OCI-LY1 (cell line): ENCODE measurements at regions not wholly inside any gene's neighbourhood (a gene's known extent, or its start where the extent isn't known, plus 50 kb on each side); places are given as distances from the start of the nearest gene placed in this dataset.

Source experiments
- H2AFZ ChIP-seq: fragments of 200-600 bp; sonication (generic), shearing (Covaris generic); 2 replicates; pipeline ENCODE4 v1.6.0; 2014; ENCODE audit warnings: antibody characterized with exemption, mild to moderate bottlenecking, low read length
- H3F3A ChIP-seq: fragments of 200-600 bp; sonication (generic), shearing (Covaris generic); 2 replicates; pipeline ENCODE4 v1.6.0; 2014; ENCODE audit warnings: mild to moderate bottlenecking, antibody characterized with exemption, low read length, moderate library complexity; ENCODE audit not compliant: insufficient read depth
- H3K27ac ChIP-seq: fragments of 200-600 bp; sonication (generic); 2 replicates; pipeline ENCODE4 v1.5.1; 2014; ENCODE audit warnings: low read length, mixed run types, mild to moderate bottlenecking, low read depth; ENCODE audit not compliant: poor library complexity, severe bottlenecking
- H3K27me3 ChIP-seq: fragments of 200-600 bp; sonication (generic); 2 replicates; pipeline ENCODE4 v1.6.0; 2014; ENCODE audit warnings: antibody characterized with exemption, mild to moderate bottlenecking, low read length, moderate library complexity; ENCODE audit not compliant: insufficient read depth
- H3K36me3 ChIP-seq: fragments of 200-600 bp; sonication (generic); 2 replicates; pipeline ENCODE4 v1.6.1; 2014; ENCODE audit warnings: mild to moderate bottlenecking, antibody characterized with exemption, low read length, moderate library complexity, mixed read lengths; ENCODE audit not compliant: insufficient read depth
- H3K4me1 ChIP-seq: fragments of 200-600 bp; sonication (generic); 2 replicates; pipeline ENCODE4 v1.5.1; 2014; ENCODE audit warnings: mild to moderate bottlenecking, low read length, moderate library complexity; ENCODE audit not compliant: insufficient read depth, severe bottlenecking
- H3K4me2 ChIP-seq: fragments of 200-600 bp; sonication (generic), shearing (Covaris generic); 2 replicates; pipeline ENCODE4 v1.6.1; 2014; ENCODE audit warnings: low read length
- H3K4me3 ChIP-seq: fragments of 200-600 bp; sonication (generic); 2 replicates; pipeline ENCODE4 v1.5.1; 2014; ENCODE audit warnings: low read length, low read depth, mild to moderate bottlenecking, mixed read lengths; ENCODE audit not compliant: poor library complexity, severe bottlenecking
- H3K79me2 ChIP-seq: fragments of 200-600 bp; shearing (Covaris generic); 2 replicates; pipeline ENCODE4 v1.6.1; 2016; ENCODE audit warnings: mixed run types, low read length, mixed read lengths; ENCODE audit not compliant: insufficient read depth
- H3K9ac ChIP-seq: fragments of 200-600 bp; sonication (generic), shearing (Covaris generic); 2 replicates; pipeline ENCODE4 v1.6.1; 2014; ENCODE audit warnings: mild to moderate bottlenecking, low read length, mixed read lengths
- H3K9me2 ChIP-seq: fragments of 200-600 bp; sonication (generic), shearing (Covaris generic); 2 replicates; pipeline ENCODE4 v1.6.1; 2014; ENCODE audit warnings: low read depth, mild to moderate bottlenecking, low read length, mixed read lengths
- H3K9me3 ChIP-seq: fragments of 200-600 bp; shearing (Covaris generic); 2 replicates; pipeline ENCODE4 v1.6.1; 2014; ENCODE audit warnings: low read length, mixed read lengths
- H4K20me1 ChIP-seq: fragments of 200-600 bp; sonication (generic), shearing (Covaris generic); 2 replicates; pipeline ENCODE4 v1.6.0; 2016; ENCODE audit warnings: mild to moderate bottlenecking, low read length; ENCODE audit not compliant: insufficient read depth
- EZH2 ChIP-seq: fragments of 200-600 bp; sonication (generic), shearing (Covaris generic); IDR thresholded peaks from 2 replicates; pipeline ENCODE4 v1.8.0; 2017; ENCODE audit warnings: borderline replicate concordance, mixed run types, mild to moderate bottlenecking, antibody characterized with exemption, low read length, moderate library complexity, mixed read lengths
- TF ChIP-seq, protein P1 (sequence below): fragments of 200-600 bp; sonication (generic), shearing (Covaris generic); IDR thresholded peaks from 2 replicates; pipeline ENCODE4 v1.5.1; 2017; ENCODE audit warnings: mild to moderate bottlenecking, antibody characterized with exemption, low read length, moderate library complexity, mixed read lengths

DNA sequence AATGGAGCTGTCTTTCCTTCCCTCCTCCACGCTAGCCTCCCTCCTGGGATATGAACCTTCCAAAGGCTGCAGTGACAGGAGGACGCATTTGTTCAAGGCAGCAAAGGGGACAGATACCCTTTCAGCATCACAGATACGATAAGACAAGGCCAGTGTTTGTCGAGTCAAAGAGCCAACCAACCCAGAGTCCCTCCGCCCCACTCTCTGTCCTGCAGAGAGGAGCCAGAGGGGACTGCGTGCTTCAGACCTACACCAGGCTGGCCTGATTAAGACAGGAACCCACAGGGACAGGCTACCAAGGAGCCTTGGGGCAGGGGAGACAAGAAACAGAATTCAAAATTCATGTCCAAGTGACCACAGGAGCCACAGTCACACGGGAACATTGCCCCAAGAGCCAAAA, 72.6 kb upstream of the CDH5 start:
- no peaks in the 10 kb centered on the region for H3K79me2 ChIP-seq
- H3K36me3 ChIP-seq, result no peaks in the 10 kb centered on the region
- no peaks in the 10 kb centered on the region for H3K4me1 ChIP-seq
- H3F3A ChIP-seq, result no peaks in the 10 kb centered on the region
- no peaks in the 10 kb centered on the region for H3K9me2 ChIP-seq
- no peak overlapping the region for H3K9ac ChIP-seq
- H3K27ac ChIP-seq, result no peak overlapping the region
- H2AFZ ChIP-seq, result no peak overlapping the region
- 0 out of 2 replicates have a peak, but pooled peaks cover 5% of the 10 kb centered on the region for H3K27me3 ChIP-seq
- no peaks in the 10 kb centered on the region for H3K9me3 ChIP-seq
- H3K4me2 ChIP-seq, result no peak overlapping the region
- H3K4me3 ChIP-seq, result no peak overlapping the region
- H4K20me1 ChIP-seq, result no peaks in the 10 kb centered on the region
- TF ChIP-seq EZH2, result no peak
- TF ChIP-seq, protein P1, sequence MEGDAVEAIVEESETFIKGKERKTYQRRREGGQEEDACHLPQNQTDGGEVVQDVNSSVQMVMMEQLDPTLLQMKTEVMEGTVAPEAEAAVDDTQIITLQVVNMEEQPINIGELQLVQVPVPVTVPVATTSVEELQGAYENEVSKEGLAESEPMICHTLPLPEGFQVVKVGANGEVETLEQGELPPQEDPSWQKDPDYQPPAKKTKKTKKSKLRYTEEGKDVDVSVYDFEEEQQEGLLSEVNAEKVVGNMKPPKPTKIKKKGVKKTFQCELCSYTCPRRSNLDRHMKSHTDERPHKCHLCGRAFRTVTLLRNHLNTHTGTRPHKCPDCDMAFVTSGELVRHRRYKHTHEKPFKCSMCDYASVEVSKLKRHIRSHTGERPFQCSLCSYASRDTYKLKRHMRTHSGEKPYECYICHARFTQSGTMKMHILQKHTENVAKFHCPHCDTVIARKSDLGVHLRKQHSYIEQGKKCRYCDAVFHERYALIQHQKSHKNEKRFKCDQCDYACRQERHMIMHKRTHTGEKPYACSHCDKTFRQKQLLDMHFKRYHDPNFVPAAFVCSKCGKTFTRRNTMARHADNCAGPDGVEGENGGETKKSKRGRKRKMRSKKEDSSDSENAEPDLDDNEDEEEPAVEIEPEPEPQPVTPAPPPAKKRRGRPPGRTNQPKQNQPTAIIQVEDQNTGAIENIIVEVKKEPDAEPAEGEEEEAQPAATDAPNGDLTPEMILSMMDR, result no peak

DNA sequence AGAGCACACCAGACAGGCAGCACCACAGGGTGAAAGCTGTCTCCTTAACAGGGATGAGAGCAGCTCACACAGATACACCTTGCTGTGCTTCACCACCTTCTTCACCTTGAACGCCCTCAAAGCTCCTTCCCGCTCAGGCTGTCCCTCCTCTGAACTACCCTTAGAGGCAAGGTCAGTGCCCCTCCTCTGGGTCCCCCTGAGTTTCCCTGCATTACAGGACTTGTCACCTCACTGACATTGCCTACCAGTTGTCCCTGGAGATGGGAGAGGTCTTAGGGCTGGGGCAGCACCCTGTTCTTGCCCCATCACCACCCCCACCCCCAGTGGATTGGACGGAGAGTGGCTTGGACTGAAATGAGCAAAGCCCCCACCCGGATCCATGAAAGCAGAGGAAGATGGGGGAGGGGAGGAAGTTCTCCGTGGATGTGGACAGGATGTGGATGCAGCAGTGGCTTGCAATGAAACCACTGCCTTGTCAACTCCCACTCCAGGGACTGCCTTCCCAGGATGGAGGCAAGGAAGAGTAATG, 73.2 kb upstream of the CDH5 start:
- Histone ChIP-seq H3K4me3 (no peak overlapping the region), H3K9ac (no peak overlapping the region), H3K27ac (no peak overlapping the region), H3K27me3 (0 out of 2 replicates have a peak, but pooled peaks cover 5% of the 10 kb centered on the region), H3K4me2 (no peak overlapping the region), H3K4me1 (no peaks in the 10 kb centered on the region), H3K9me3 (no peaks in the 10 kb centered on the region), H3K36me3 (no peaks in the 10 kb centered on the region), H4K20me1 (no peaks in the 10 kb centered on the region), H2AFZ (no peak overlapping the region), H3F3A (no peaks in the 10 kb centered on the region), H3K79me2 (no peaks in the 10 kb centered on the region), H3K9me2 (no peaks in the 10 kb centered on the region)
- no peak for TF ChIP-seq EZH2
- TF ChIP-seq, protein P1, result no peak

DNA sequence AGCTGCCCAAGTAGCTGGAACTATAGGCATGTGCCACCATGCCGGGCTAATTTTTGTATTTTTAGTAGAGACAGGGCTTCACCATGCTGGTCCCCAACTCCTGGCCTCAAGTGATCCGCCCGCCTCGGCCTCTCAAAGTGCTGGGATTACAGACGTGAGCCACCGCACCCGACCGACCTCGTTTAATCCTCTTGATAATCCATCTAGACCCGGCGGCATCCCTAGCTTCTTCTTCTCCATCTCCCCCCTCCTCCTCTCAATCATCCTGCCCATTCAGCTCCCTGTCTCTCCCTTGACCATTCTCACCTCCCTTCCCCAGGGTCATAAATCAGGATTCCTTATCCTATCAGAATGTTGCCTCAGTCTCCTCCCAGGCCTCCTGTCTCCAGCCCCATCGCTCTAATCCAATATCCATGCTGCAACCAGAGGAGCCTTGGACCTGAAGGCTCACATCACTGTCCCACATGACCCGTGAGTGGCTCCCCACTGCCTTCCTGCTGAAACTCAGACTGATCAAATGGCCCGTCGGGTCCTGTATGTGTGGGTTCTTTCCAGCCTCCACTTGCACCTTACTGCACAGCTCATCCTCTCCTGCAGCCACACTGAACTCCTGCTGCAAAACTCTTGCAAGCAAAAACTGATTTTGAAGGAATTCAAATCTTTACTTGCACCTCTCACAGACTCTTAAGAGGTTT, 74.1 kb upstream of the CDH5 start:
- H3K9me2 ChIP-seq, result no peaks in the 10 kb centered on the region
- H3F3A ChIP-seq, result no peaks in the 10 kb centered on the region
- H3K27ac ChIP-seq, result no peak overlapping the region
- H3K27me3 ChIP-seq, result 0 out of 2 replicates have a peak, but pooled peaks cover 5% of the 10 kb centered on the region
- H3K79me2 ChIP-seq, result no peaks in the 10 kb centered on the region
- no peak overlapping the region for H3K4me2 ChIP-seq
- no peak overlapping the region for H2AFZ ChIP-seq
- no peak overlapping the region for H3K4me3 ChIP-seq
- TF ChIP-seq, protein P1, result no peak
- no peak for TF ChIP-seq EZH2
- no peaks in the 10 kb centered on the region for H3K36me3 ChIP-seq
- H3K4me1 ChIP-seq, result no peaks in the 10 kb centered on the region
- H3K9ac ChIP-seq, result no peak overlapping the region
- H4K20me1 ChIP-seq, result no peaks in the 10 kb centered on the region
- H3K9me3 ChIP-seq, result no peaks in the 10 kb centered on the region
